Activated CD4-positive, alpha-beta T cell treated with anti-CD3 and anti-CD28 coated beads, Interleukin-2, amount 10 ng/mL, durations not matched to agents 7 days and 5 days (primary cell): ENCODE measurements at regions not wholly inside any gene's neighbourhood (a gene's known extent, or its start where the extent isn't known, plus 50 kb on each side); places are given as distances from the start of the nearest gene placed in this dataset.
"Not testable (repeated sequence)": the region's sequence is repeated elsewhere in the genome, so short reads cannot be mapped to it uniquely, and the experiment has no call there.

Source experiments
- CTCF ChIA-PET: fragments of 350-600 bp; sonication (Branson Sonifier 250); formaldehyde crosslinking; loops from one replicate; lab custom pipeline; 2021; ENCODE audit warnings: antibody characterized with exemption; lab: Charles Lee
- POLR2A ChIA-PET: fragments of 350-600 bp; sonication (Branson Sonifier 250); formaldehyde crosslinking; loops from one replicate; lab custom pipeline; 2021; ENCODE audit warnings: antibody characterized with exemption; lab: Charles Lee
- DNase-seq: peaks from one replicate; pipeline ENCODE4 v3.0.0-alpha.2; 2020
- H3K27ac Mint-ChIP-seq: one replicate; pipeline ENCODE4 v1.8.0; 2021; ENCODE audit warnings: mild to moderate bottlenecking, moderate library complexity, mixed read lengths
- H3K27me3 Mint-ChIP-seq: one replicate; pipeline ENCODE4 v1.8.0; 2021; ENCODE audit warnings: mixed read lengths
- H3K36me3 Mint-ChIP-seq: one replicate; pipeline ENCODE4 v1.8.0; 2021; ENCODE audit warnings: low read depth, mixed read lengths
- H3K4me1 Mint-ChIP-seq: one replicate; pipeline ENCODE4 v1.8.0; 2021; ENCODE audit warnings: mixed read lengths
- H3K4me3 Mint-ChIP-seq: one replicate; pipeline ENCODE4 v1.8.0; 2021; ENCODE audit warnings: mild to moderate bottlenecking, moderate library complexity, mixed read lengths
- H3K9me3 Mint-ChIP-seq: one replicate; pipeline ENCODE4 v1.8.0; 2021; ENCODE audit warnings: mixed read lengths

- no peak overlapping the region for H3K4me3 Mint-ChIP-seq
- no peaks in the 10 kb centered on the region for H3K4me1 Mint-ChIP-seq
- H3K27me3 Mint-ChIP-seq: no peaks in the 10 kb centered on the region
- CTCF ChIA-PET: no interaction called here
- POLR2A ChIA-PET: no interaction called here
- no peaks in the 10 kb centered on the region for H3K9me3 Mint-ChIP-seq
- DNase-seq: no peak
- no peak overlapping the region for H3K27ac Mint-ChIP-seq
- H3K36me3 Mint-ChIP-seq: no peaks in the 10 kb centered on the region
These were observed 160.8 kb downstream of the MYCN start for GRCh38 chr2:16101196-16101595.

- H3K9me3 Mint-ChIP-seq: no peaks in the 10 kb centered on the region
- DNase-seq: no peak
- POLR2A ChIA-PET: no interaction called here
- no peaks in the 10 kb centered on the region for H3K27me3 Mint-ChIP-seq
- H3K27ac Mint-ChIP-seq: no peak overlapping the region
- H3K36me3 Mint-ChIP-seq: no peaks in the 10 kb centered on the region
- H3K4me1 Mint-ChIP-seq: no peaks in the 10 kb centered on the region
- H3K4me3 Mint-ChIP-seq: no peak overlapping the region
- CTCF ChIA-PET: no interaction called here
These were observed 159.7 kb downstream of the MYCN start for GRCh38 chr2:16100006-16100405.

- no peaks in the 10 kb centered on the region for H3K4me1 Mint-ChIP-seq
- no peak overlapping the region for H3K27ac Mint-ChIP-seq
- H3K9me3 Mint-ChIP-seq: no peaks in the 10 kb centered on the region
- CTCF ChIA-PET: no interaction called here
- H3K27me3 Mint-ChIP-seq: no peaks in the 10 kb centered on the region
- no peak for DNase-seq
- no peaks in the 10 kb centered on the region for H3K36me3 Mint-ChIP-seq
- no peak overlapping the region for H3K4me3 Mint-ChIP-seq
- POLR2A ChIA-PET: no interaction called here
These were observed 159.0 kb downstream of the MYCN start for GRCh38 chr2:16099326-16099725.

- no peaks in the 10 kb centered on the region for H3K4me1 Mint-ChIP-seq
- no peak for DNase-seq
- no peaks in the 10 kb centered on the region for H3K36me3 Mint-ChIP-seq
- POLR2A ChIA-PET: no interaction called here
- H3K27me3 Mint-ChIP-seq: no peaks in the 10 kb centered on the region
- H3K9me3 Mint-ChIP-seq: no peaks in the 10 kb centered on the region
- H3K4me3 Mint-ChIP-seq: no peak overlapping the region
- CTCF ChIA-PET: interaction anchor here (0.6 kb wide), 1 partner anchor 86 kb away, joined by 4 read pairs; no protein-coding TSS in a partner anchor
- H3K27ac Mint-ChIP-seq: no peak overlapping the region
These were observed 156.6 kb downstream of the MYCN start for GRCh38 chr2:16096962-16097361.

- H3K27ac Mint-ChIP-seq, H3K4me3 Mint-ChIP-seq, H3K36me3 Mint-ChIP-seq, H3K9me3 Mint-ChIP-seq, H3K4me1 Mint-ChIP-seq, CTCF ChIA-PET, H3K27me3 Mint-ChIP-seq, DNase-seq: not testable (repeated sequence)
- POLR2A ChIA-PET: interaction anchor here (0.6 kb wide), 1 partner anchor 15 kb away, joined by 13 read pairs; no protein-coding TSS in a partner anchor
These were observed 155.1 kb downstream of the MYCN start for GRCh38 chr2:16095483-16095882.

- CTCF ChIA-PET: interaction anchor here (0.6 kb wide), 1 partner anchor 296 kb away, joined by 3 read pairs; no protein-coding TSS in a partner anchor
- H3K27me3 Mint-ChIP-seq: no peaks in the 10 kb centered on the region
- H3K4me1 Mint-ChIP-seq: no peaks in the 10 kb centered on the region
These were observed 154.5 kb downstream of the MYCN start for GRCh38 chr2:16094811-16095210.

GRCh38 chr2:16093639-16094529 is 153.5 kb downstream of the MYCN start:
- no peaks in the 10 kb centered on the region for H3K36me3 Mint-ChIP-seq
- H3K4me1 Mint-ChIP-seq: no peaks in the 10 kb centered on the region
- DNase-seq: no peak
- H3K27ac Mint-ChIP-seq: no peak overlapping the region
- H3K4me3 Mint-ChIP-seq: no peak overlapping the region
- no peaks in the 10 kb centered on the region for H3K9me3 Mint-ChIP-seq
- ChIA-PET CTCF (interaction anchor here (0.6 kb wide), 1 partner anchor 295 kb away, joined by 3 read pairs; no protein-coding TSS in a partner anchor), POLR2A (no interaction called here)
- no peaks in the 10 kb centered on the region for H3K27me3 Mint-ChIP-seq

More at GRCh38 chr2:16094811-16095210, 154.5 kb downstream of the MYCN start:
- Mint-ChIP-seq H3K36me3 (no peaks in the 10 kb centered on the region), H3K4me3 (no peak overlapping the region), H3K27ac (no peak overlapping the region), H3K9me3 (no peaks in the 10 kb centered on the region)
- POLR2A ChIA-PET: no interaction called here
- no peak for DNase-seq

GRCh38 chr2:16092861-16093638 is 152.7 kb downstream of the MYCN start:
- Mint-ChIP-seq H3K27ac (no peak overlapping the region), H3K9me3 (no peaks in the 10 kb centered on the region), H3K4me3 (no peak overlapping the region), H3K27me3 (no peaks in the 10 kb centered on the region), H3K4me1 (no peaks in the 10 kb centered on the region), H3K36me3 (no peaks in the 10 kb centered on the region)
- ChIA-PET CTCF (no interaction called here), POLR2A (no interaction called here)
- no peak for DNase-seq

GRCh38 chr2:16091576-16092282 is 151.4 kb downstream of the MYCN start:
- Mint-ChIP-seq H3K4me1 (no peaks in the 10 kb centered on the region), H3K27ac (no peak overlapping the region), H3K9me3 (no peaks in the 10 kb centered on the region), H3K27me3 (no peaks in the 10 kb centered on the region), H3K36me3 (no peaks in the 10 kb centered on the region), H3K4me3 (no peak overlapping the region)
- ChIA-PET POLR2A (interaction anchor here (0.7 kb wide), 1 partner anchor 281 kb away, joined by 3 read pairs; no protein-coding TSS in a partner anchor), CTCF (interaction anchor here (0.7 kb wide), 1 partner anchor 118 kb away, joined by 3 read pairs; no protein-coding TSS in a partner anchor)
- DNase-seq: no peak

GRCh38 chr2:16090650-16091575 is 150.6 kb downstream of the MYCN start:
- no peaks in the 10 kb centered on the region for H3K4me1 Mint-ChIP-seq
- H3K4me3 Mint-ChIP-seq: no peak overlapping the region
- DNase-seq: no peak
- H3K27ac Mint-ChIP-seq: no peak overlapping the region
- ChIA-PET CTCF (no interaction called here), POLR2A (no interaction called here)
- no peaks in the 10 kb centered on the region for H3K9me3 Mint-ChIP-seq
- H3K36me3 Mint-ChIP-seq: no peaks in the 10 kb centered on the region
- H3K27me3 Mint-ChIP-seq: no peaks in the 10 kb centered on the region

- H3K4me3 Mint-ChIP-seq, CTCF ChIA-PET, H3K27ac Mint-ChIP-seq: not testable (repeated sequence)
These were observed 149.1 kb downstream of the MYCN start for GRCh38 chr2:16089491-16089890.

GRCh38 chr2:16088802-16089112 is 148.4 kb downstream of the MYCN start:
- Mint-ChIP-seq H3K4me3 (no peak overlapping the region), H3K27me3 (no peaks in the 10 kb centered on the region), H3K36me3 (no peaks in the 10 kb centered on the region), H3K27ac (no peak overlapping the region), H3K9me3 (no peaks in the 10 kb centered on the region), H3K4me1 (no peaks in the 10 kb centered on the region)
- ChIA-PET CTCF (no interaction called here), POLR2A (no interaction called here)
- DNase-seq: no peak

More at GRCh38 chr2:16089491-16089890, 149.1 kb downstream of the MYCN start:
- DNase-seq, POLR2A ChIA-PET, H3K9me3 Mint-ChIP-seq, H3K4me1 Mint-ChIP-seq, H3K36me3 Mint-ChIP-seq, H3K27me3 Mint-ChIP-seq: not testable (repeated sequence)
